HG03342 (cell line): ENCODE measurements at regions not wholly inside any gene's neighbourhood (a gene's known extent, or its start where the extent isn't known, plus 50 kb on each side); places are given as distances from the start of the nearest gene placed in this dataset.
"Not testable (repeated sequence)": the region's sequence is repeated elsewhere in the genome, so short reads cannot be mapped to it uniquely, and the experiment has no call there.

ENCODE experiments used
- ATAC-seq: cut with Tn5 transposase; IDR thresholded peaks from one replicate; pipeline ENCODE4 v1.9.1; 2021; ENCODE audit warnings: mild to moderate bottlenecking, moderate library complexity; ENCODE audit not compliant: unreplicated experiment

DNA sequence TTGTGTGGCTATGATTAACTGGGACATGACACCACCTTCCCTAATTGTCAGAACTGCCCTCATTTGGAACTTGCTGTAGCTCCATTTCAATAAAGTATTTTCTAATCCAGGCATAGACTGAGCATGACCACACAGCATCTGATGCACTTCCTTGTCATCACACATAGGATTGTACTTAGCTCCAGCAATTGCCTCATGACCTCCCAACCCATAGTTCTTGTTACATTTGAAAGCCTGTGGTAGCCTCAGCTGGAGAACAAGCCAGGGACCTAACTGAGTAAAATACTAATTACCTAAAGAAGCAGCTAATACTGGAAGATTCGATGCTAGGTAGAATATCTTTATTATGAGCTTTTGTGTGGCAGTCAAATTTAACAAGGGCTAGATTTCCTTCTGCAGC lies 187.3 kb upstream of the KIF2B start:
- no peak for ATAC-seq

DNA sequence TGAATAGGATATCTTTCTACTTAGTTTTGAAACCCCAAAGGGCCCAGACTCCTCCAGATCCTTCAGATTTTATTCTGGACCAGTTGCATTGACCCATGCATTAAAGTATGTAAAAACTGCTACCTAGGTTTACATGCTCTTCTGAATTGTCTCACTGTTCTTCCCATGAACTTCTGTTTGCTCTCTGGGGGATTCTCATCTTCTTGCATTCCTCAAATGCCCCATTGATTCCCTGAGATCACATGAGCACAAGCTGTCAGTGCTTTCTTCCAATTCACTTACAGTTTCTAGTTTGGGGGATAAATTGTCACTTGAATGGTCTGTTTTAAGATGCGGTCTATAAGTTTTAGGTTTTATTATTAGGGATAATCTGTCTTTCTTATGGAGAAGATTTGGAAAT lies 188.9 kb upstream of the KIF2B start:
- ATAC-seq, result no peak

DNA sequence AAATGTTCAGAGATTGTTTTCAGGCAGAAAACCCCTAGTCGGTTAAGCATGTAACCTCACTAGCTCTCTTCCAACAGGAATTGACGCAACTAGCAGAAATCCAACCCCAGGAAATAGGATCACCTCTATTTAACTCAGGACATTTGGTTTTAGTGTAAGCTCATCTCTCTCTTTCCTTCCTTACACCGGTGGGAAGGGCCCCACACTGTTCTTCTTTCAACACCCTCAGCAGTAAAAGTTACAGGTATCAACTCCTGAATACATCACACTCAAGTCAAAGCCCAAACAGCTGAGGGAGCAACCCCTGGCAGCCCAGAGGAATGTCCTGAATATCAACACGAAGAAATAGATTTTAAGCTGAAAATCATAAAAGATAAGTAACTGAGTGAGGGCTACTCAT lies 191.2 kb upstream of the KIF2B start:
- no peak for ATAC-seq

DNA sequence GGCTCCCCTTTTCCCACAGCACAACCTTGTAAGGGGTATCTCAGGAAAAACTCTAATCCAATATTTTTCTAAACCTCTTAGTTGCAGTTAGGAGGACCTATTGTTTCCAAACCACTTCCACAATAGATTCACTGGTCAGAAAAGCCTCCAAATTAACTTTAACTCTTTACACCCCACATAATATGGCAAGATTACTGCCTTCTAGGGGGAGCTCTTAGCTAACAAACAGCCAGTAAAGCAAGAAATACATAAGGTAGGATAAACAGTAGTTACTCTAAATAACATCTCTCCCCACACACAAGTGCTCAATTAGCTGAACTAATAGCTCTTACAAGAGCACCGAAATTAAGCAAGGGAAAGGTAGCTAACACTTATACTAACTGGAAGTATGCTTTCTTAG lies 192.1 kb upstream of the KIF2B start:
- no peak for ATAC-seq

DNA sequence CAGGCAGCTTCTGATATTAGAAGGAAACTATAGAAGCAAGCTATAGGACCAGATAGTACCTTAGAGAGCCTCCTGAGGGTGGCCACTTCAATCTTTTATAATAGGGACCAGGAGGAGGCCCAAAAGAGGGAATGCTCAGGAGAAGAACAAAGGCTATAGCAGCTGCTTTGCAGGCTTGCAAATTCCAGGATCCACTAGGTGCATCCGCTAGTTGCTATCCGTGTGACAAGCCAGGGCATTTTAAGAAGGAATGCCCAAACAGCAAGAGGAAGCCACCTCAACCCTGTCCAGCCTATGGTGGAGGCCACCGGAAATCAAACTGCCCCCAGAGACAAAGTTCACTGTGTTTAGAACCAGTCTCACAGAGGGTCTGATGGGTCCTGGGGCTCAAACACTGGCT lies 192.6 kb upstream of the KIF2B start:
- ATAC-seq, result no peak

DNA sequence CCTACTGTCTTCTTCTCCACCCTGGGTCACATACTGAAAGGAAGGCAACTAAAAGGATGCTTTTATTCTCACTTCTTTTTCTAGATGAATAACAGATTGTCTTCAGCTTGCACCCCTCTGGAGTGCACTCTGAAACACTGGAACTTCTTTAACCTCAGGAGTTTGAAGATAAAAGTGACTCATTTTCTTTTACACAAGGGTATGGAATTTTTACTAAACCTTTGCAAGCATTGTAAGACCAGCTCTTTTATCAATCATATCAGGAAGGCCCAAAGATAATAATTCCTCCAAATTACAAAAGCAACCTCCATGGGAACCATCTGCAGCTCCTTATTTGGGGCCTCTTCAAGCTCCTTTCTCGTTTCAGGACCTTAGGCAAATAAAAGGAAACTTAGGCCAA lies 193.5 kb upstream of the KIF2B start:
- ATAC-seq, result no peak

DNA sequence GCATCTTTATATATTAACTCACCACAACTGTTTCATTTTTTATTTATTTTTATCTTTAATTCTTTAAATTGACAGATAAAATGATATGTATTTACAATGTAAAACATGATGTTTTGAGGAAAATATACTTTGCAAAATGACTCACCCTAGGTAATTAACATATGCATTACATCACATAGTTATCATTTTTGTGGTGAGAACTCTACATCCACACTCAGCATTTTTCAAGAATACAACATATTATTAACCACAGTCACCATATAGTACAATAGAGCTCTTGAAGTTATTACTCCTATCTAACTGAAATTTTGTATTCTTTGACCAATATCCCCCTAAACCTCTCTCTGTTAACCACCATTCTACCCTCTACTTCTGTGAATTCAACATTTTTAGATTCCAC lies 194.7 kb upstream of the KIF2B start:
- ATAC-seq, result no peak

DNA sequence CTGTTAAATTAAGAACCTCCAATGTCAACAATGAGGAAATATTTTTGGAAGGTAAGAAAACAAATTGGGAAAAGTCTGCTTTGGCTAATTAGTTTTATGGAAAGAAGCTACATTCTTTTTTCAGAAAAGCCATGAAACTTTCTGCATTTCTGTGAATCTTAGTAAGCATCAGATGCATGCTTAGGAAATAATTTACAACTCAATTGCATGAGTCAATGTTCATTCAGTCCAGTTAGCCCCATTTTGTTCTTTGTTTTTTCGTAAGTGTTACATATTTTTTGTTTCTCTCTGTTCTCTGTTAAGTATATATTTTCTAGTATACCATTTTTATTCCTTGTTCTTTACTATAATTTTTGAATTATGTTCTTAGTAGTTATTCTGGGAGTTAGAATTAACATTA lies 195.2 kb upstream of the KIF2B start:
- ATAC-seq, result no peak

DNA sequence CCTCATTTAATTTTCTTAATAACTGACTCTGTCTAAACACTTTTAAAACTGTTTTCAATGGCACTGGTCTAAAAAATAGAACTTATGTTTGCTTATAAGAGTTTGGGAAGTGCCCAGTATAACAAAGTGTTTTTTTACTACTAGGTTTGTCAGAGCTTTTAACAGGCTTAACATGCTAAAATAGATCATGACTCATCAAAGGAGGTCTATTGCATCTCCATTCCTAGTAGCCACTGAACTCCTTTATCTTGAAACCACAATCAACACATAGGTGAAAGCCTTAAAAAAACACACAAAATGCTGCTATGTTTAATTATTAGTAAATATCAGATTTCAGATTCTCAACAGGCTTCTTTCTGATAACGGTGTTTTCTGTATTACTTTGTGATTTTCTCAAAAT lies 196.4 kb upstream of the KIF2B start:
- ATAC-seq, result no peak

DNA sequence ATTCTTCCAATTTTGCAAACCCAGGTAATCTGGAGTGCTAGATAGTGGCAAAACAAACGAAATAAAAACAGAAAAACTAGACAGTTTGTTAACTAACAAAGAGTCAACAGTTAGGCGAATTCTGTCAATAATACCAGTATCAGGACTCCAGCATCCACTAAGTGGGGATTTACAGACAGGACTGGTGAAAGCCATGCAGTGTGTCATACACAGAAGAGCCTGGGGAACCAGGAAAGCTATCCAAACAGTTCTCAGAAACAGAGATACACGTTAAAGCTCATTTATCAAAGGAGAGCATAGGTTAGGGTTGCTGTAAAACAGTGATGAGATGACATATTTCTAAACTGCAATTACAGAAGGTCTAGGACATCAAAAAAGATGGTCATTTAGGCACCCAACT lies 203.7 kb upstream of the KIF2B start:
- ATAC-seq, result no peak

DNA sequence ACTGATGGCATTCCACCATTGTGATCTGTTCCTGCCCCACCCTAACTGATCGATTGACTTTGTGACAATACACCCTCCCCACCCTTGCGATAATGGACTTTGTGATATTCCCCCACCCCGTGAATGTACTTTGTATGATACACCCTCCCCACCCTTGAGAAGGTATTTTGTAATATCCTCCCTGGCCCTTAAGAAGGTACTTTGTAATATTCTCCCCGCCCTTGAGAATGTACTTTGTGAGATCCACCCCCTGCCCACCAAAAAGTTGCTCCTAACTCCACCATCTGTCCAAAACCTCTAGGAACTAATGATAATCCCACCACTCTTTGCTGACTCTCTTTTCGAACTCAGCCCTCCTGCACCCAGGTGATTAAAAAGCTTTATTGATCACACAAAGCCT lies 214.5 kb upstream of the KIF2B start:
- not testable (repeated sequence) for ATAC-seq

DNA sequence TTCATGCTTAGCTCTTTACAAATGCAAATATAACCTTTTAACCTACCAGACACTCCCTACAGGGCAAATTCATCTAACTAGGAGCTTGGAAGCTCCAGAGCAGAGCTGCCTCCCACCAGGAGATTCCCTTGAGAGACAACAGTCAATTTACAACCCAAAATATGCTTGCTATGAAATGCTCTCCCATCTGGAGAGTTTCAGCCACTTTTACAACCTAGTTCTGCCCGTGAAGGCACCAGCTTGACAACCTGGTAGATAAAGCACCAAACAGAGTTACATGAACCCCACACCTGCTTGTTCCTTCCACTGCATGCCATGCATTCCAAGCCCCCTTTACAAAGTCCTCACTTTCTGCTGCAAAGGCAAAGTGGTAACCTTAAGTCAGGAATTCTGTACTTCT lies 215.3 kb upstream of the KIF2B start:
- ATAC-seq, result no peak

DNA sequence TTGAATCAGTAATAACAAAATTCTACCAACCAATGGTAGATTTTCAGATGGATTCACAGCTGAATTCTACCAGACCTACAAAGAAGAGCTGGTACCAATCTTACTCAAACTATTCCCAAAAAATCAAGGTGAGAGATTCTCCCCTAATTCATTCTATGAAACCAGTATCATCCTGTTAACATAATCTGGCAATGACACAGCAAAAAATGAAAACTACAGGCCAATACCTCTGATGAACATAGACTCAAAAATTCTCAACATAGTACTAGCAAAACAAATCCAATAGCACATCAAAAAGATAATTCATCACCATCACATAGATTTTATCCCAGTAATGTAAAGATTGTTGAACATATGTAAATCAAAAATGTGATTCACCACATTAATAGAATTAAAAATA lies 234.4 kb upstream of the KIF2B start:
- no peak for ATAC-seq

DNA sequence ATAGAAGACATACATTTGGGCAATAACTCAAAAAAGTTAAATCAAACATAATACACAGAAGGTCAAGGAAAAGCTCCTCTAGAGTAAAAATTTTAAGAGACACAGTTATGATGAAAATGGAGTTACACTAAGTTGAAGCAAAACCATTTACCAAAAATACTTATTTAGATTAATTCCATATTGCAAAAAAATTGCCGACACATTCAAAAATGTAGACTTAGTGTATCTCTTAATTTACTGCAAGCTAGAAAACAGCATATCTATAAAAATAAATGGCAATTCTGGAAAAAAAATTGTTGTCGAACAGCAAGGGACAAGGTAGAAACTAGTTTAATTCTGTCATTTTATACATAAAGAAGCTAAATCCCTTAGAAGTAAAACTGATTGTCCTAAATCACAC lies 248.7 kb upstream of the KIF2B start:
- no peak for ATAC-seq

DNA sequence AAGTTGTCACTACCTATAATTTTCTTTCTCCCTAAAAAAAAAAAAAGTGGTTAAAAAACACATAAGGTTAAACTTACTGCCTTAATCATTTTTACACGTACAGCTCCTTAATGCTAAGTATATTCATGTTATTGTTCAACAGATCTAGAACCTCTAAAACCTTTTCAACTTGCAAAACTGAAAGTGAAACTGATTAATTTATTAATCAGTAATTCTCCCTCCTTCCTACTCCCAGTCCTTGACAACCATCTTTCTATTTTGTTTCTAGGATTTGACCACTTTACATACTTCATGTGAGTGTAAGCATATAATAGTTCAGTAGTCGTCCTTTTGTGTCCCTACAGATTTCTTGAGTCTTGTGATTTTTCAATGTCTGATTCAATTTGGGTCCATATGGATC lies 251.4 kb upstream of the KIF2B start:
- no peak for ATAC-seq

DNA sequence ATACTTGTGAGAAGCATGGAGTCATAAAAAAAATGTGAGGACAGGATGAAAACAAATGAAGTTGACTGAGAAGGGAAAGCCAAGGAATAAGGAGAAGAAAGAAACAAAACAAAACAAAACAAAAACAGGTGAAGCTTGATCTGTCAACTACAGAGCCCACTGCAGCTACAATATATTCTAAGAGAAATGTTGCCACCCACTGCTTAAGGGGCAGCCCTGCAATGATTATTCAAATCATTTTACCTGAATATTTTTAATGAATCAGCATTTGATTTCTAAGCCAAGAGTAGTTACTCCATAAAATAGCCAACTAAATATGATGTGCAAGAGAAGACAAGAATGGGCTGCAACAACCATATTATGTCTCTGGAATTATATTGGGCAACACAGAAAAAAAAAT lies 252.0 kb upstream of the KIF2B start:
- ATAC-seq, result no peak

DNA sequence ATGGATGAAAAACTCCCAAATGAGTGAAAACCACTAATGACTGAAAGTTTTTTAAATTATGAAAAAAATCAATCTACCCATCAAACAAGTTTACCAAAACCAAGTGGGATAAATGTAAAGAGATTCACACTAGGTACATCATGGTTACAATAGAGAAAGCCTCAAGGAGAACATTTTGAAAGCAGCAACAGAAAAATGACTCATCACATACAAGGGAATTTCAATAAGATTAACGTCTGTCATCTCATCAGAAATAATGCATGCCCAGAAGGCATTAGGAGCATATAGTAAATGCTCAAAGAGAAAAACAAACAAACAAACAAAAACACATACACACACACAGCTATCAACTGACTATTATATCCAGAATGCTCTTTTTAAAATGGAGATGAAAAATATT lies 261.8 kb upstream of the KIF2B start:
- ATAC-seq, result no peak

DNA sequence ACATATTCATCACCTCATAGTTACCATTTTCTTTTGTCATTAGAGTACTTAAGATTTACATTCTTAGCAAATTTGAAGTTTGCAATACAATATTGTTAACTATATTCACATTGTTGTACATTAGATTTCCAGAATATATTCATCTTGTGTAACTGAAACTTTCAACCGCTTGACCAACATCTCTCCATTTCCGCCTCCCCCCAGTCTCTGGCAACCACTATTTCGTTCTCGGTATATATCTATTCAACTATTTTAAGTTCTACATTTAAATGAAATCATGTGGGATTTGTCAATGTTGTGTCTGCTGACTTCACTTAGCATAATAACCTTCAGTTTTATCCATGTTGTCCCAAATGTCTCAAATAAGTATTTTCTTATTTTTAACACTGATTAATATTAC lies 274.5 kb upstream of the KIF2B start:
- no peak for ATAC-seq

DNA sequence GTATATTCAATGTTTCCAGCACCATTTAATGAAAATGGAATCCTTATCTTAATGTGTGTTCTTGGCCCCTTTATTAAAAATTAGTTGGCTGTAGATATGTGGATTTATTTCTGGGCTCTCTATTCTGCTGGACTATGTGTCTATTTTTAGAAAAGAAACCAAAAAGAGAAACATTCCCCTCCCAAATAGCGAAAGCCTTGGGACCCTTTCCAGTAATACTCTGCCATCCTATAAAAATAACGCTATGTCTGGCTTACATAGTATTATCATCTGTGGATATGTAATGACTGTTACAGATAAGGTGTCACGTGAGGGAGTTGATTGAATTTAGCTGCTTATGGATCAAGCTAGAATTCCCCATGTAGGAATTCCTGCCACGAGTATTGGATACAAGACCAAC lies 279.3 kb upstream of the KIF2B start:
- no peak for ATAC-seq

DNA sequence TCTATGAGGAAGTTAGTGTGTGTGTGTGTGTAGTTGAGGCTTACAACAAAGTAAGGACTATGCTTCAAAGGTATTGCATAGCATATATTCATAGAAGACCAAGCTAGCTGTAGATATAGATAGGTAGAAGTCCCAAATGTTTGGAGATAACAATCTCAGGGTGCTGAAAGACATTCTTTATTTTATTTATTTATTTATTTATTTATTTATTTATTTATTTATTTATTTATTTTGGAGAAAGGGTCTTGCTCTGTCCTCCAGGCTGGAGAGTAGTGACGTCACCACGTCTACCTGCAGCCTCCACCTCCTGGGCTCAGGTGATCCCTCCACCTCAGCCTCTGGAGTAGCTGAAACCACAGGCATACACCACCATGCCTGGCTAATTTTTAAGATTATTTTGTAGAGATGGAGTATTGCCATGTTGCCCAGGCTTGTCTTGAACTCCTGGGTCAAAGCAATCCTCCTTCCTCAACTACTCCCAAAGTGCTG lies 284.6 kb upstream of the KIF2B start:
- ATAC-seq, result no peak

DNA sequence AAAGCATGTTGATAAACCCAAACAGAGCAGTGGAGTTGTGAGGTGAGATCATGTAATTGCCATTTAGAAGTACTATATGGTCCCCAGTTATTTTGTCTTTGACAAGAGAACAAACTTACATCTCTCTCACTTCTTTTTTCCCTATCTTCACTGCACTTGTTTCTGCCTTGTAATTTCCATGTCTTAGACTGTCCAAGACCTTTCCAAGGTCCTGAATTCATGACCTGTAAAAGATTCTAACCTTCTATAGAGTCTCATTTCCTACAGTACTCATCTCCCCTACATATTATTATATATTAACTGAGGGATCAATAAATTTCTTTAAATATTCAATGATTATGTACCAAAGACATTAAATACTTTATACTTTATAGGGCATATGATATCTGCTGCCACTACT lies 295.3 kb upstream of the KIF2B start:
- ATAC-seq, result no peak

DNA sequence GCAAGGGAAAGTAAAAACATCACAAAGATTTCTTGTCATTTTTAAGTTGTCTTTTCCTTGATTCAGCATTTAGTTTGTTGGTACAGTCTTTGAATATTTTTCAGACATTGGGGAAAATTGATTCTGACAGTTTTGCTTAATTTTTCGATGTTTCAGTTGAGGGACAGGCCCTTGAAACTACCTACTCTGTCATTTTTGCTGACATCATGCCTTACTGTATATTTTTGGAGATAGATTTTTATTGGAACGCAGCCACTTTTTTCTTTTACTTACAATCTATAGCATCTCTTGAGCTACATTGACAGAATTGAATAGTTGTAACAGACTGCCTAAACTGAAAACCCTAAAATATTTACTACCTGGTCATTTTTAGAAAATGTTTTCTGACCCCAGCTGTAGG lies 297.1 kb upstream of the KIF2B start:
- ATAC-seq, result no peak

DNA sequence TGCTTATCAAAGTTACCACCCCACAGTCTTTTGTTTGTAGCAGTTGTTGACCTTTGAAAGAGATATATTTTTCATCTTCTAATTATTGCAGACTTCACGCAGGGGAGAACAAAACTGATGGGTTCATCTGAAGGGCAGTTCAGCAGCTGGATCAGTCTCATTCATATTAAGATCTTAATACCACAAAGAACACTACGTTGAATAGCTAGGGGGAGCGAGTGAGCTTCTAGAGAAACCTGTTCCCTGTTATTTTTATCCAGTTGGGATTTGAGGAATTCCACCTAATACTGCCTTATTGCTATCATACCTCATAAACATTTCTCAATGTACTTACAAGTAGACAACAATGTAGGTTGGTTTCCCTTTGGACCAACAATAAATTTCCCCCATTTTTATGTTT lies 306.1 kb upstream of the KIF2B start:
- ATAC-seq, result no peak

DNA sequence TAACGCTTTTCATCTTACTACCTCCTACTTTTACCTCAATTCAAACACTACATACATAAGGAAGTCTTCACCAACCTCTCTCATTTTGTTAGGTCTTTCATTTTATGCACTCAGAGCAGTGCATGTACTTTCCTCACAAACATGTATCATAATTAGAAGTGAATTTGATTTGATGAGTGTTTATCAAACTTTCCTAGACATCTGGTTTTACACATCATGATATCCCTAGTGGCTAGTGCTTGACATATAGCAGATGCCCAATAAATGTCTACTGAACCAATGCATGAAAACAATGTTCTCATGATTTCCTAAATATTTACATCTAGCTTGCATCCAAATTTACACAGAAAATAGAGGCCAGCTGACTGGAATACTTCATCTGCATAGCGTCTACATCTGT lies 323.4 kb upstream of the KIF2B start:
- ATAC-seq, result no peak
